ENCODE measurements at regions not wholly inside any gene's neighbourhood (a gene's known extent, or its start where the extent isn't known, plus 50 kb on each side); places are given as distances from the start of the nearest gene placed in this dataset.

- DNase-seq (ENCODE audit: low read depth): no peak
Measured at GRCh38 chr1:194535369-194535768, 1349.0 kb upstream of the B3GALT2 start.

- no peak for DNase-seq (ENCODE audit: low read depth)
Measured at GRCh38 chr1:194534784-194535183, 1348.4 kb upstream of the B3GALT2 start.

GRCh38 chr1:194533641-194534040, 1347.2 kb upstream of the B3GALT2 start:
- no peak for DNase-seq (ENCODE audit: low read depth)

GRCh38 chr1:194517567-194517966, 1331.2 kb upstream of the B3GALT2 start:
- no peak for DNase-seq (ENCODE audit: low read depth)

- no peak for DNase-seq (ENCODE audit: low read depth)
Measured at GRCh38 chr1:194515916-194516315, 1329.5 kb upstream of the B3GALT2 start.

DNA sequence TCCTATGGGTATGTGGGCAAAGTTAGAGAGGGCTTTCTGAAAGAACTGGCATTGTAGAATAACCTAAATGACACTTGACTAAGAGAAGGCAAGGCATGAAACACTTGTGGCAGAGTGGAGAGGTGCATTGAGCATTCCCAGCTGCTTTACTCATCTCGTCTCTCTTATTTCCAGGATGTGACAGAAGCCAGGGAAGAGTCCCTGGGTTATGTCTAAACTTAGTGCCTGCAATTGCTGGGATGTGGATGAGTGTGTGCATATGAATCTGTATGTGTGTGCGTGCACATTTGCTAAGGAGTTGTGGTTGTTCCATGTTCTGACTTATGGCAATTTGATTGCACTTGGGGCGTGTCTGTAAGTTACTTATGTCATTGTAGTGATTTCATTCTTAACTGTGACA, 1326.5 kb upstream of the B3GALT2 start:
- no peak for DNase-seq (ENCODE audit: low read depth)

DNA sequence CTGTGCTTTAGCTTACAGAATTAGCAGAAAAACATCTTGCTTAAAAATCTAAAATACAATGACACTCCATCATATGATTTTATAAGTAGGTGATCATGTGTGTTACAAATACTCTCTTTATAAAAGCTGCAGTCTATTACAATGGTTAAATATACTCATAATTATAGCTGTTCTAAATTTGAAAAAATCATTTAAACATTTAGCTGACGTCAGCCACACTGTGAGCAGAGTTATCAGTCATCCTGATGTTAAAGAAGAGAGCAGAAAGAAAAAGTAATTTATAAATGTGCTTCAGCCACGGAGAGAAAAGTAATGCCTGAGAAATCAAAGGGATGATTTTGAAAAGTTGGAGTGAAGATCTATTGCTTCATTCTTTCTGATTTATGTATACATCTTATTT, 1325.9 kb upstream of the B3GALT2 start:
- no peak for DNase-seq (ENCODE audit: low read depth)

GRCh38 chr1:194503209-194503608, 1316.8 kb upstream of the B3GALT2 start:
- DNase-seq (ENCODE audit: low read depth): no peak

DNA sequence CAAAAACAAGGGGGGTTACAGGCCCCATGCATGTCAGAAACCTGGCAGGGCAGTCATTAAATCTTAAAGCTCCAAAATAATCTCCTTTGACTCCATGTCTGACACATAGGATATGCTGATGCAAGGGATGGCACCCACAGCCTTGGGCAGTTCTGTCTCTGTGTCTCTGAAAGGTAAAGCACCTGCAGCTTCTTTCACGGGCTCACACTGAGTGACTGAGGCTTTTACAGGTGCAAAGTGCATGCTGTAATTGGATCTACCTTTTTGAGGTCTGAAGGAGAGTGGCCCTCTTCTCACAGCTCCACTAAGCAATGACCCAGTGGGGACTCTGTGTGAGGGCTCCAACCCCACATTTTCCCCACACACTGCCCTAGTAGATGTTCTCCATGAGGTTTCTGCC, 1309.0 kb upstream of the B3GALT2 start:
- DNase-seq (ENCODE audit: low read depth): no peak

DNA sequence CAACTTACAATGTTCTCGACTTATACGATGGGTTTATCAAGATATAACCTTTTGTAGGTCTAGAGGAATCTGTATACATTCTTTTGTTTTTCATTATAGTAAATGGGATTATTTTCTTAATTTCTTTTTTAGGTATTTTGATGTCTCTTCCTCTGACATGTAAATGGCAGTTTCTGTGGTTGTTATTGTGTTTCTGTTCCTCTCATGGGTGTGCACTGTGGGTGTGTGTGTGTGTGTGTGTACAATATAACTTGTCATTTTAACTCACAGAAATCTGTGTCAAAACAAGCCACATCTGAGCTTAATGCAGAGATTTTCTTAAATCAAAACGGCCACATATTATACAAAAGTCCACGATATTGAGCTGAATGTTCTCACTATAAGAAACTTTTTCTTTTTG, 1300.8 kb upstream of the B3GALT2 start:
- DNase-seq (ENCODE audit: low read depth): no peak

GRCh38 chr1:194485432-194485831, 1299.0 kb upstream of the B3GALT2 start:
- DNase-seq (ENCODE audit: low read depth): no peak

DNA sequence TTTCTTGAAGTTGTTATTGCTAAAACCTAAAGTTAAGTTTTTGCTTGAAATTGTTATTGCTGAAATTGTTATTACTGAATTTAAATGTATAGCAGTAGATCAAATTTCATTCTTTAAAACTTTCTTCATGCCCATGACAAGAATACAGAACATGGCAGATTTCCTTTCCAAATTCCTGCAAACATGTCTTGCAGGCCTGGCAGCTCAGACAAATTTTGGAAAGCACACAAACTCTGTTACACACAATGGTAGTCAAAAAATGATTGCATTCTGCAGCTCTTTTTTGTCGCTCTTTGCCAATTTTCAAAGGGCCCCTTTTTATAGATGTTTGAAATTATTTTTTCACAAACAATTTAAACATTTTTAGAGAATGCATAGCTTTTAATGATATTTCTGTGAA, 1292.3 kb upstream of the B3GALT2 start:
- no peak for DNase-seq (ENCODE audit: low read depth)

DNA sequence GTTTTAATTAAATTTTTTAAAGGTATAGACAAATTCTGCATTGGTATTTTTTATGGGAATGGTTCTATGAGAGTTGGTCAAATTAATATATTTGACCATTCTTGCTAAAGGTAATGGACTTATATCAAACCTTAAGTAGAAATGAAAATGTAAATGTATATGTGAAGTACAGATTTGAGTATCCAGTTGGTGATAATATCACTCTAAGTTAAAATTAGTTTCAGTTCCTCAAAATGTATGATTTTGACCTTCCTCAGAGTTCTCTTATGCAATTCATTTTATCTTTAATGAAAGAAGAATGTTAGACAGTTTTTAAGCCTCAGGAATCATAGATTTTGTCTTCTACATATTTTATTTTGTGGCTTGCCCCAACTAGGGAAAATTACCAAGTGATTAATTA, 1291.5 kb upstream of the B3GALT2 start:
- no peak for DNase-seq (ENCODE audit: low read depth)

- no peak for DNase-seq (ENCODE audit: low read depth)
Measured at GRCh38 chr1:194476872-194477271, 1290.5 kb upstream of the B3GALT2 start.

- DNase-seq (ENCODE audit: low read depth): no peak
Measured at GRCh38 chr1:194476351-194476750, 1289.9 kb upstream of the B3GALT2 start.

DNA sequence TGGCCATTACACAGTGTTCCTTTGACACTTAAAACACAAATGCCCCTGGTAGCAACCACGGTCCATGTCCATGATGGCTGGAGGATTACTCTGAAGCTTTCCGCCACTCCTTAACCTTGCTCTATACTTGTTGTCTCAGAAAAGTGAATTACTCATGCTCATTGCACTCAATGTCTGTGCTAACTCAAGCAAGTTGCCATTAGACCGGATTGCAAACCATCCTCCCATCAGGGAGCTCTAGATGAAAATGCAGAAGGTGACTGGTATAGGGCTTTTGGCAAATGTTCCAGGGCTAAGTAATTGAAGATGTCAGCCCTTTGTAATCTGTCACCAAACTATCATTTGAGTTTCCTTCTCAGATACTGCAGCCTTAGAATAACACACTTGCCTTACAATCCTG, 1288.3 kb upstream of the B3GALT2 start:
- no peak for DNase-seq (ENCODE audit: low read depth)

- no peak for DNase-seq (ENCODE audit: low read depth)
Measured at GRCh38 chr1:194473766-194474165, 1287.4 kb upstream of the B3GALT2 start.

GRCh38 chr1:194469282-194469681, 1282.9 kb upstream of the B3GALT2 start:
- no peak for DNase-seq (ENCODE audit: low read depth)

DNA sequence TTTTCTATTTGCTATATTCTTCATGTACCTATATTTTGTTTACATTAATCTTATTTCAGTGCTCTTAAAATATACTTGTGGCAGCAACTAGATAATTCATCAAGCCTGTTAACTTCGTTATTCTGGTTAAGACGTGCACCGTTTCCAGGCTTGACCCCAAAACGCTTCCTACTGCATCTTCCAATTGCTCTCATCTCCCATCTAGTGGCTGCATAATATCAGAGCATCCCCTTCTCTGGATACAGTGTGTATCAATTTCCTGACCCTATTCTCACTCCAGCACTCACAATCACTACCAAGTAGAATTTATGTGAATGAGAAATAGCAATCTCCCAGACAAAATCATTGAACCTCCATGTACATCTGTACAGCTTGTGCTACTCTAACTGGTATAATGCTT, 1280.3 kb upstream of the B3GALT2 start:
- no peak for DNase-seq (ENCODE audit: low read depth)

DNA sequence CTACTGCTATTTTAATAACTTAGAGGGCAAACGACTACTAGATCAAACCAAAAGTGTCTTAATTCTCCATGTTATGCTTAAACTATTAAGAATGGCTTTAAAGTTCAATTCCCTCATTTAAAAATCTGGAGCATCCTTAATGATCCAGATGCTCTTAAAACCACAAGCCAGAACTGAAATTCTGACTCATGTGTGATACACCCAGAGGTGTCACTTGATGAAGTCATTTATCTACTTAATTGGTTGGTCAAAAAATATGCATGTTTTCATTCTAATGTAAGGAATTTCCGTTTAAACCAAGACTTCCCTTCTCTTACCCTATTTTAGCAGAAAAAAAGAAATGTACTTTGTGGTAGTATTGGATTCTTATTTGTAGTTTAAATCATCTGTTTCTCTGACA, 1261.2 kb upstream of the B3GALT2 start:
- no peak for DNase-seq (ENCODE audit: low read depth)

DNA sequence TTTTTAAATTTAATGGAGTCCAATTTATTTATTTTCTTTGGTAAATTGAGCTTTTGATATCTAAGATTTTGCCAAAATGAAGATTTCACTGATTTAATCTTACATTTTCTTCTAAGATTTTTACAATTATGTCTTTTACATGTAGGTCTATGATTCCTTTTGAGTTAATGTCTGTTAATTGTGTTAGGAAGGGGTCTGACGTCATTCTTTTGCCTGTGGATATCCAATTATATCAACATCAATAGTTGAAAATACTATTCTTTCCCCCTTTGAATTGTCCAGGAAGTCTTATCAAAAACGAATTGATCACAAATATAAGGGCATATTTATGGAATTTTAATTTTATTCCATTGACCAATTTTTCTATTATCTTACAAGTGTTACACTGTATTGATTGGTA, 1258.8 kb upstream of the B3GALT2 start:
- DNase-seq (ENCODE audit: low read depth): no peak

- DNase-seq (ENCODE audit: low read depth): no peak
Measured at GRCh38 chr1:194442901-194443575, 1256.6 kb upstream of the B3GALT2 start.

GRCh38 chr1:194437135-194437534, 1250.7 kb upstream of the B3GALT2 start:
- DNase-seq (ENCODE audit: low read depth): no peak

- no peak for DNase-seq (ENCODE audit: low read depth)
Measured at GRCh38 chr1:194431121-194431520, 1244.7 kb upstream of the B3GALT2 start.

GRCh38 chr1:194420706-194421105, 1234.3 kb upstream of the B3GALT2 start:
- no peak for DNase-seq (ENCODE audit: low read depth)

All from T follicular helper cell (primary cell).